HUES48 (cell line): ENCODE measurements at regions not wholly inside any gene's neighbourhood (a gene's known extent, or its start where the extent isn't known, plus 50 kb on each side); places are given as distances from the start of the nearest gene placed in this dataset.

Source experiments
- H3K27ac ChIP-seq: one replicate; pipeline ENCODE4 v1.7.0; 2013; ENCODE audit warnings: low read depth, low read length, inconsistent platforms
- H3K27me3 ChIP-seq: 2 replicates; pipeline ENCODE4 v1.6.1; 2013; ENCODE audit warnings: mild to moderate bottlenecking, low read length; ENCODE audit not compliant: control insufficient read depth, insufficient read depth
- H3K36me3 ChIP-seq: 2 replicates; pipeline ENCODE4 v1.6.1; 2013; ENCODE audit warnings: low read length; ENCODE audit not compliant: control insufficient read depth, insufficient read depth
- H3K4me1 ChIP-seq: 2 replicates; pipeline ENCODE4 v1.6.1; 2013; ENCODE audit warnings: mild to moderate bottlenecking, low read length; ENCODE audit not compliant: control insufficient read depth, insufficient read depth
- H3K4me3 ChIP-seq: 2 replicates; pipeline ENCODE4 v1.5.1; 2013; ENCODE audit warnings: mild to moderate bottlenecking, low read depth, low read length
- H3K9ac ChIP-seq: 2 replicates; pipeline ENCODE4 v1.6.1; 2013; ENCODE audit warnings: mild to moderate bottlenecking, low read depth, low read length, moderate library complexity
- H3K9me3 ChIP-seq: 2 replicates; pipeline ENCODE4 v1.6.1; 2013; ENCODE audit warnings: low read length; ENCODE audit not compliant: control insufficient read depth, insufficient read depth

GRCh38 chr2:117674172-117674571 is 140.3 kb upstream of the DDX18 start:
- peaks cover 4% of the 10 kb centered on the region; the same call in 1 of the 2 replicates for H3K9me3 ChIP-seq
- no peaks in the 10 kb centered on the region for H3K27me3 ChIP-seq
- H3K4me1 ChIP-seq, result 0 out of 2 replicates have a peak, but pooled peaks cover 4% of the 10 kb centered on the region
- no peak overlapping the region for H3K27ac ChIP-seq
- H3K4me3 ChIP-seq, result no peak overlapping the region
- no peaks in the 10 kb centered on the region for H3K36me3 ChIP-seq
- H3K9ac ChIP-seq, result no peak overlapping the region

DNA sequence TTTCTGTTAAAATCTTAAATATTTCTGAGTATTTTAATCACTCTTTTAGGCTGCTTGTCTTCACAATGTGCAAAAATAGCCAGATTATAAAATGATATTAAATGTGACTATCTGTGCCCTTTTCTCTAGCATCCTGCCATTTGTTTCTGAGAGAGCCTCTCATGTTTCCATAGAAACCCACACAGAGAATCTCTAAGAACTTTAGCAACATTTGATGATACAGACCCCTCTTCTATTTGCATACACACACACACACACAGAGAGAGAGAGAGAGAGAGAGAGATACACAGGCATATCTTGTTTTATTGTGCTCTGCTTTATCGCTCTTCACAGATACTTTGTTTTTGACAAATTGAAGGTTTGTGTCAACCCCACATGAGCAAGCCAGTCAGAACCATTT is 134.5 kb upstream of the DDX18 start:
- Histone ChIP-seq H3K9ac (no peak overlapping the region), H3K36me3 (no peaks in the 10 kb centered on the region), H3K27me3 (no peaks in the 10 kb centered on the region), H3K4me1 (peaks cover 8% of the 10 kb centered on the region), H3K4me3 (no peak overlapping the region), H3K27ac (no peak overlapping the region), H3K9me3 (no peaks in the 10 kb centered on the region)

DNA sequence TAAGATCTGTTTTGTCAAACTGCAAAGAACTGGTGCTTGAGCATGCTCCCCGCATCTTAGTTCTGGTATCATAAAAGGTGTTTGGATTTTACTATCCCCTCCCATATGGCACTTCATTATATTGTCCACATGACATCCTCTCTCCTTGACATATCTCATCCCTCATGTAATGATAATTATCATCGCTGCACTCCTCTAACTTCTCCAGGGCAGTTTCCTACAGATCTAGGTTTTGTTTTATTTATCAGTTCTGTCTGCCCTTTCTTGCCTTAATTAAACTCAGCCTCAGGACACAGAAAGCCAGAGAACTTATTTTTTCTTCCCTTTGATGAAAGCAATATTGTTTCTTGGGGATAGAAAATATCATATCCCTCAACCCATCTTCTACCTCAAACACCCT is 129.6 kb upstream of the DDX18 start:
- H3K4me1 ChIP-seq, result peaks cover 8% of the 10 kb centered on the region
- no peaks in the 10 kb centered on the region for H3K36me3 ChIP-seq
- no peak overlapping the region for H3K4me3 ChIP-seq
- H3K9me3 ChIP-seq, result no peaks in the 10 kb centered on the region
- no peak overlapping the region for H3K9ac ChIP-seq
- H3K27me3 ChIP-seq, result no peaks in the 10 kb centered on the region
- H3K27ac ChIP-seq, result no peak overlapping the region

DNA sequence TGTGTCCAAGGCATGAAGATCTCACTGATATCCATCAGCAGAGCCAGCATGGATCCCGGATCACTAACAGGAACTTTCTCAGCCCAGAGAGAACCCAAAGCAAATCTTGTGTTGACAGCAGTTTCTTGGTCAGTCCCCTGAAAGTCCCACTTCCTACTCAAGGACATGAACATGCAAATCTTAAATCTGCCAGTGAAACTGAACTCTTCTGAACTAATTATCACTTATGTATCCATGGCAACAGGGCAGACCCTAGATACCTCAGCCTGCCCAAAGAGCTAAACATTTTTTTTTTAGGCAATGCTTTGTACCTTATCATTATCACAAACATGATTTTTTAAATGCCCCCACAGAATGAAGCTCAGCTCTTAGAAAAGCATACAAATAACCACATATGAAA is 127.8 kb upstream of the DDX18 start:
- Histone ChIP-seq H3K36me3 (no peaks in the 10 kb centered on the region), H3K9ac (no peak overlapping the region), H3K27ac (no peak overlapping the region), H3K27me3 (no peaks in the 10 kb centered on the region), H3K9me3 (no peaks in the 10 kb centered on the region), H3K4me3 (no peak overlapping the region), H3K4me1 (no peaks in the 10 kb centered on the region)

DNA sequence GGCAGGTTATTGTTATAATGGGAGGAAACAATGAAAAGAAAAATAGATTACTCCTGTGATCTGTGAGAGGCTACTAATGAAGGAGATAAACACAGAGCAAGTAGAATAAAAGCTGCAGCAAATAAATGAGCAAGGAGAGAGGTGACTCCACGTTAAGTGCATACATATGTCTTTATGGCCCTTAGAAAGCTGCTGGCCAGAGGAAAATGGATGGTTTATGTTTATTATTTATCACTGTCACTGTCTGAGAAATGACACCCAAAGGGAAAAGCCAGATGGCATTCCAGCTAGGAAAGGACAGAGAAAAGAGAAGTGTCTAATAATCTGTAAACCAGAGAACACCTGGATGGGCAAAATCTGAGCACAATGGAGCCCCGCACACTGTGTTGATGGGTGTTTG is 122.9 kb upstream of the DDX18 start:
- Histone ChIP-seq H3K9ac (0 out of 2 replicates have a peak overlapping the region, but pooled peaks have one; percentile 8), H3K9me3 (no peaks in the 10 kb centered on the region)

DNA sequence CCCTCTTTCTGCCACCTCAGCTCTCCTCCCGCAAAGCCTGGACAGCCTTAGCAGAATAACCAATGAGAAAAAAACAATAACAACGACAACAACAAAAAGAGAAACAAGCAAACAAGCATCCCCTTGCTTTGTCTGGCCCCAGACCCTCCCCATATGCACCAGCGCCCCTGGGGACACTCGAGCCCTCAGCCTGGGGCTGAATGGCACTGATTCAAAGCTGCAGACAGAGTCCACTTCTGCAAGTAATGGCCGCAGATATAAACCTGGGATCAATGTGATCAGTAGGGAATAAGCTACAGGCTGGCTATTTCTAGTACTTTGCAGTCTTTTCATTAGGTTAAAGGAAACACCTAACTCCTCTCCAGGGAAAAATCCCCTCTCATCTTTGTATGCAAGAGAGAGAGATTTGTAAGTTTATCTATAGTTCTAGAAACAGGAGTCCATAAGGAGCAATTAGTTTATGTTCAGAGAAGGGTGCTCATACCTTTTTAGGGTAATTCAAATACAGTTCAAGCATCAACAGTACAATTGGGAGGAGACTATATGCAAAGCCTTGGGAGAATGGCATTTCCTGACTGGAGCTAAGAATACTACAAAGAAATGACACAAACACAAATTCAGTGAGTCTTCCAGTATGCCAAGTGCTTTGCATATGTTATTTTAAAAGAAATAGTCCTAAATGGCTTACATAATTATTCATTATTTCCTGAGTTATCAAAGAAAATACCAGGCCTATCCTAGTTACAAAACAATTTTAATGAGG is 122.3 kb upstream of the DDX18 start:
- H3K27ac ChIP-seq, result no peak overlapping the region
- H3K9me3 ChIP-seq, result no peaks in the 10 kb centered on the region
- H3K9ac ChIP-seq, result 0 out of 2 replicates have a peak overlapping the region, but pooled peaks have one; percentile 8

More for the DNA sequence above, 122.9 kb upstream of the DDX18 start:
- Histone ChIP-seq H3K36me3 (no peaks in the 10 kb centered on the region), H3K27me3 (no peaks in the 10 kb centered on the region), H3K27ac (no peak overlapping the region), H3K4me3 (no peak overlapping the region), H3K4me1 (peaks cover 8% of the 10 kb centered on the region)

DNA sequence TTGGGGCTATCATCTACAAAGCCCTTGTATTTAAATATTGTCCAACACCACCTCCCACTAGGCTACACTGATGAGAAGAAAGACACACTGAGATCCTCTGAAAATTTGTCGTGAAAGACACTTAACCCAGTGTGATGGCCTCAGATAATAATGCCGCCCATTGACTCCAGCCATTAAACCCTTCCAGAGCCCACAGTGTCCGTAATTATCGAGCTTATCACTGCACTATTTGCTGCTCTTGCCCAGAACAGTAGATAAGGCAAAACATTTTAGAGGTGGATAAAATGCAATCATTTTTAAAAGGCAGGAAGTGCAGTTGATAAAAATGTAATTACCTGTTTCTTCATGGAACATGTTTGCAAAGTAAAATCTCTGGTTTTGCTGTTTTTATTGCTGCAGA is 121.3 kb upstream of the DDX18 start:
- no peak overlapping the region for H3K9ac ChIP-seq
- H3K4me1 ChIP-seq, result peaks cover 8% of the 10 kb centered on the region
- H3K4me3 ChIP-seq, result no peak overlapping the region
- no peaks in the 10 kb centered on the region for H3K36me3 ChIP-seq
- H3K9me3 ChIP-seq, result no peaks in the 10 kb centered on the region
- no peak overlapping the region for H3K27ac ChIP-seq
- H3K27me3 ChIP-seq, result no peaks in the 10 kb centered on the region

More for the DNA sequence above, 122.3 kb upstream of the DDX18 start:
- no peaks in the 10 kb centered on the region for H3K27me3 ChIP-seq
- no peak overlapping the region for H3K4me3 ChIP-seq
- no peaks in the 10 kb centered on the region for H3K36me3 ChIP-seq
- H3K4me1 ChIP-seq, result peaks cover 8% of the 10 kb centered on the region

DNA sequence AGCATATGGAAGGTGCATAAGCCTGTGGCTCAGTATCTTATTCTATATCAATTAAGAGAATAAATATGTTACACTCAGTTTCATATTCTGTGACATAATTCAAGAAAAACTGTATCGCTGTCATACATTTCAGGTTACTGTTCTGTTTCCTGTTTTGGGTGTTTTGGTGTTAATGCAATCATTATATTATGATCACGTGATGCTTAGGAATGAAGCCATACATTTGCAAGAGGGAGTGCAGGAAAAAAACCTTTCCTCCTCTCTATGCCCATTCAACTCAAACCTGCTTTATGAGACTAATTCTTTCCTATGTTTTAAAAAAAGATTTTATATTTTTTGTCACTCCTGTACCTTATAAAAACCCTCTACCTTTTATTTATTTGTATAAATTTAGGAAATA is 120.8 kb upstream of the DDX18 start:
- Histone ChIP-seq H3K27me3 (no peaks in the 10 kb centered on the region), H3K9ac (no peak overlapping the region), H3K4me3 (no peak overlapping the region), H3K9me3 (no peaks in the 10 kb centered on the region), H3K36me3 (no peaks in the 10 kb centered on the region), H3K27ac (no peak overlapping the region), H3K4me1 (peaks cover 8% of the 10 kb centered on the region)

DNA sequence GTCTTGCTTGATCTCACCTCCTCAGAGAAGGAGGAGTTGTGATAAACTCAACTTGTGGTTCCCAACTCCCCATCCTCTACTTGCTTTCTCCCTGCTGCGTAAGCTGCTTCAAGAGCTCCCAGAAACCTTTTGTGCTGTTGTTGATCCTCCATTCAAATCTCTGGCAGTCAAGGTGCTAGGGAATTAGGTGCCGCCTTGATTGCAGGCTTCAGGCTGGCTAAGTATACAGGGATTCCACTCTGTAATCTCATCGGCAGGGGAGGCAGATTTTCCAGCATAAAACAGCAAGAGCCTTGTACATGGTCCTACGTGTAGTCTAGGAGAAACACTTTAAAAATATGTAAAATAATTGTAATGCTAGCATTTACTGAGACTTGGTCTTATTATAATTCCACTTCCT is 116.2 kb upstream of the DDX18 start:
- Histone ChIP-seq H3K4me1 (no peaks in the 10 kb centered on the region), H3K9me3 (no peaks in the 10 kb centered on the region), H3K4me3 (no peak overlapping the region), H3K36me3 (no peaks in the 10 kb centered on the region), H3K9ac (no peak overlapping the region), H3K27ac (no peak overlapping the region), H3K27me3 (no peaks in the 10 kb centered on the region)

DNA sequence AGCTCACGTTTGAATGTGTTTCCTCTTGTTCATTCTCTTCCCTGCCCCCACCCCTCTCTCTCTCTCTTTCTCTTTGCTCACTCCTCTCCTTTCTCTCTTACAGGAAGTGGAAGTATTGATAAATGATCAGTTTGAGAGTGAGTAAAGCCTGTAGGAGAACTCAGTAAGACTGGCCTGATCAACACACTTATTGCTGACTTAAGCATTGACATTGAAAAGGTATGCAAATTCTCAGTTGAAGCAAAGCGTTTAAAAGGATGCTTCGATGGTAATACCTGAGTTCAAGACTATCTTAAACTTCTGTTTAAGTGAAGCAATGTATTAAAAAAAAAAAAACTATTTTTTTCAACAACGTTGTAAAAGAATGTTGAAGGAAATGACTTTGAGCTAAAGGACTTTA is 115.7 kb upstream of the DDX18 start:
- H3K9ac ChIP-seq, result no peak overlapping the region
- no peaks in the 10 kb centered on the region for H3K9me3 ChIP-seq
- no peaks in the 10 kb centered on the region for H3K4me1 ChIP-seq
- H3K27me3 ChIP-seq, result no peaks in the 10 kb centered on the region
- no peaks in the 10 kb centered on the region for H3K36me3 ChIP-seq
- no peak overlapping the region for H3K27ac ChIP-seq
- H3K4me3 ChIP-seq, result no peak overlapping the region

- Histone ChIP-seq H3K4me1 (no peaks in the 10 kb centered on the region), H3K36me3 (no peaks in the 10 kb centered on the region), H3K9ac (no peak overlapping the region), H3K27ac (no peak overlapping the region), H3K27me3 (no peaks in the 10 kb centered on the region), H3K4me3 (no peak overlapping the region), H3K9me3 (no peaks in the 10 kb centered on the region)
Measured at GRCh38 chr2:117700471-117700870, 114.0 kb upstream of the DDX18 start.
